Daoy (cell line): ENCODE measurements at regions not wholly inside any gene's neighbourhood (a gene's known extent, or its start where the extent isn't known, plus 50 kb on each side); places are given as distances from the start of the nearest gene placed in this dataset.
"Not testable (repeated sequence)": the region's sequence is repeated elsewhere in the genome, so short reads cannot be mapped to it uniquely, and the experiment has no call there.

Source experiments
- DNase-seq: peaks from one replicate; pipeline ENCODE4 v3.0.0-alpha.2; 2015; ENCODE audit warnings: low read depth

DNA sequence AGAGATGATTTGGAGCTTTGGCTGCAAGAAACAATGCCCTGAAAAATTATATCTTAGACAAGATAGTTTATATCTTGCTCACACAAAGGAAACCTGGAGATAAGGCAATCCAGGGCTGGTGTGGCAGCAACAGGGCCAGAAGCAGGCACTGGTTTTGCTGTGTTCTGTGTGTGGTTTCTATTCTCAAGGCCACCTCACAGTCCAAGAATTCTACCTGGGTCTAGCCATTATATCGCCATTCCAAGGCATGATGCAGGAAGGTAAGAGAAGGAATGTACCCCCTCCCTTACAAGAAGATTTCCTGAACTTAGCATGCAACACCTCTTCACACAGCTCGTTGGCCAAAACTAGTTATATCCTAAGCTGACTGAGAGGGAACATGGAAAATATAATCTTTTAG is 74.5 kb upstream of the MEGF10 start:
- DNase-seq = no peak

- no peak for DNase-seq
These were observed 73.5 kb upstream of the MEGF10 start for GRCh38 chr5:127216898-127217675.

- DNase-seq = not testable (repeated sequence)
These were observed 68.7 kb upstream of the MEGF10 start for GRCh38 chr5:127221936-127222335.

GRCh38 chr5:127222571-127223156 is 67.9 kb upstream of the MEGF10 start:
- DNase-seq = not testable (repeated sequence)

- no peak for DNase-seq
These were observed 67.2 kb upstream of the MEGF10 start for GRCh38 chr5:127223256-127223974.

DNA sequence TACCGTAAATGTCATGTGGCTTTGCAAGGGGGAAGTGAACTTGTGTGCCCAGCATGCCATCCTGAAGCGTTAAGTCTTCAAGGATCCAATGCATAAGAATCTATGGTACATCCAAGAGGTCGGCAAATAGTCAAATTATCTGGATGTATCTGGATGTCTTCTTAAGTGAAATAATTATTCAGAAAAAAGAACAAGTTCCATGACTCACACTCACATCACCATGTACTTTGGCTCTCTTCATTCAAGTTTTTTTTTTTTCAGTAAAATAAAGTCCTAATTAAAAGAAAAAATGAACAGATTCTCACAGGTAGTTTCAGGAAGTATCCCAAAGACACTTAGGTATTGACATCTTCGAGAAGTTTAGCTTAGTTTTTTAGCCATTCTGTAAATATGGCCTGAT is 62.7 kb upstream of the MEGF10 start:
- no peak for DNase-seq

DNA sequence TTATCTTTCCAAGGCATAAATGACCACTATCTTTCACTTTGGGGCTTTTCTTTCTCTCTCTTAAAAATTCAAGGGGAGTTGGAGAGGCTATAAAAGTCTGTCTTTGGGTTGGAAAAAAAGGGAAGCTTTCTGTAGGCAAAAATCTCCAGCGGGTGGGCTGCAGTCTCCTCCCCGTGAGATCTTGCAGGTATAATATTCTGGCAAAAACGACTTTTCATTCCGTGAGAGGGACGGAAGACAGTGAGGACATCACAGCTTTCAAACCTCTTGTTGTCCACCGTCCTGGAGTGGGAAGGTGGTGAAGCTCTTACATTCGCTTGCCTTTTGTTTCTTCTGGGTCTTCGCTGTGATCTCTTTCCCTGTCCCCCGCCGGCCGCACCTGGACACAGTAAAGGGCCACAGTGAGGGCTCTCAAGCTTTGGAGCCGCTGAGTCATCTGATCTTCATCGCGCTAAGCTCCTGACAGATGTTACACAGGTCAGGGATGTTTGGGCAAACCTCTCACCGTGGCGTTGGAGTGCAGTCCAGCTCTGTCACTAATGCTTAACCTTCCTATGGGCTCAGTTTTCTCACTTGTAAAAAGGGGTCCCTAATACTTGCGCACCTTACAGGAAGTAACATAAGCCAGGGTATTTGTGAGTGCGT is 61.9 kb upstream of the MEGF10 start:
- peak; percentile 20 for DNase-seq

DNA sequence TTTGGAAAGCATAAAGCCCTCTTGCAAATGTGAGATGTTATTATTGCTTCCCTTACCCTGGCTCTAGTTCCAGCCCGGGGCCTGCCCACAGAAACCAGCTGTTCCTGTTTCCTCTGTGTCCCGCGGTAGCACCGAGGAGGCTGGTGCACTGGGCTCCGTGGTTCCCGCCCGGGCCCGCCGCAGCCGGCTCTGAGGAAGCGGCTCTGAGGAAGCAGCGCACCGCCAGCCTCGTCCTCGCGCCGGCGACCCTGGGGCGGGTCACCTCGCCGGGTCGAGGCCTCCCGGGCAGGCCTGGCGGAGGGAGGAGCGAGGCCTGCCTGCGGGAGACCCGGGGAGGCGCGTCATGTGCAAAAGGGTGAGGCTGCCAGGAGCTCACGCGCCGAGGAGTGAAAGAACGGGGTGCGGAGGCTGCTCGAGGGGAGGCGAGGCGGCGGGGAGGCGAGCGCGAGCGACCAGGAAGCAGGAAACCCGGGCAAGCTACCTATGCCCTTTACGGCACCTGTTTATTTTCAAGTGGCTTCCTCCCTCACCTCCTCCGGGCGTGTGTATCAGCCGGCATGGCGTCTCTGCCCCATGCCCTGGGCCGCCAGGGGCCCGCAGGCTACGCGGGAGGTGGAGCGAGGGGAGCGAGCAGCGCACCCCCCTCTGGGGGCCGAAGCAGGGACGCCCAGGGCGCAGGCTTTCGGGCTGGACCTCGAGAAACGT is 61.3 kb upstream of the MEGF10 start:
- DNase-seq = peak; percentile 54

GRCh38 chr5:127231118-127231517 is 59.5 kb upstream of the MEGF10 start:
- no peak for DNase-seq

DNA sequence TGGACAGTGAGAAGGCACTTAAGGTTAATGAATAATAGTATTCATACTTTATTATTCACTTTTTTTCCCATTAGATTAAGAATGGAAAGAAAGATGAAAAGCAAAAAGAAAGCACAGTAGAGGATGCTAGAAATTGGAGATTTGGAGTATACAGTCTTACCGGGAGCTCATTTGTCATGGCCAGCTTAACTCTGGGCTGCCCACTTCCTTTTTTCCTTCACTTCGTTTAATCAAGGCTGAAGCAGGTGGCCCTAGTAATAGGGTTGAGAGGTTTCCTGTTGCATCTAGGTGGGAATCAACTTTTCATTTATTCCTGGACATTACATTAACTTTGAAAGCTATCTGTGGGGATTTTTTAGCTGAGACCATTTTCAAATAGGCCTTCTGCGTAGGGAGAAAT is 57.0 kb upstream of the MEGF10 start:
- no peak for DNase-seq

DNA sequence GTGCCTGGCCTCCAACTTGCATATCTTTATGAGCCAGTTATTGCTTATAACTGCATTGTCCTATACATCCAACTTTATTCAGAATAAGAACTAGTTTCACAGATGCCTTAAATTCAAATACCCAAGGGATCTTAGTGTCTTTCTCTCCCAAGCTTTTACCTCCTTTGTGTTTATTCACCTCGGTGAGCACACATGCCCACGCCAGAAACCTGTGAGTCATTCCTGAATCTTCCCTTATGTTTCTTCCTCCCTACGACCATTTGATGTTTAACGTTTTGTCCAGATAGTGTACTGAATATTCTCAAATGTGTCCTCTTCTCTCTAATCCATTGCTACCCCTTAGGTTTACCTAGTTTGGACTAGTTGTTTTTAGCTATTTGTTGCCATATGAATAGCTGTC is 55.5 kb upstream of the MEGF10 start:
- DNase-seq = peak; percentile 19

DNA sequence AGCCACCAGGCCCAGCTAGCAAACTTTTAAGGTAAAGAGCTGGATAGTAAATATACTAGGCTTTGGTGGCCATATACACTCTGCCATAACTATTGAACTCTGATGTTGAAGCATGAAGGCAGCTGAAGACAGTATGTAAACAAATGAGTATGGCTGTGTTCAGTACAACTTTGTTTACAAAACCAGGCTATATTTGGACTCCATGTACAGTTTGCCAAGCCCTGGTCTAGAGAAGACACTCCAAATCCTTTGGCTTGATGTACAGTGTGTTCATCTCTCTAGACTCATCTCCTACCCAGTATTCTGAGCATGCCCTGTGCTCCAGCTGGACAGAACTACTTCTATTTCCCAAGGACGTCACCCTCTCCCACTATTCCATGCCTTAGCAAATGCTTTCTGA is 54.3 kb upstream of the MEGF10 start:
- no peak for DNase-seq
